Activated CD4-positive, alpha-beta T cell treated with anti-CD3 and anti-CD28 coated beads for 1 hour (primary cell): ENCODE measurements at regions not wholly inside any gene's neighbourhood (a gene's known extent, or its start where the extent isn't known, plus 50 kb on each side); places are given as distances from the start of the nearest gene placed in this dataset.

Experiments
- DNase-seq: peaks from one replicate; pipeline ENCODE4 v3.0.0-alpha.2; 2020

DNA sequence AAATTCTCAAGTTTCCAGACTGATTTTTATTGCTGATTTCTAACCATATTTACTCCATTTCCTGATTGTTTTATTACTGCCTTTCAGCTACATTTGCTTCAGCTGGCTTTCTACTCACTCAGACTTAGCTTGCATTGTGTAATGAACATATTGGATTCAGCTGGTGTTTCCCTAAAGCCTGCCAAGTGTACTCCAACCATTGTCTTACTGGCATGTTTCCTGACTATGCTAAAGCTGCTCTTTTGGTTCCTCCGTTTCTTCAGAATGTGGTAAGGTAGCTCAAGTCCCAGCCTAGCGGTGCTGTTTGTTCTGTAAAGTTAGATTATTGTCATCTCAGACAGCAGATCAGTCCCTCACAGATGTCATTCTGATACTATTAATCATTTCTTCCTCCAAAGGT lies 53.1 kb upstream of the GLRA2 start:
- DNase-seq: no peak

DNA sequence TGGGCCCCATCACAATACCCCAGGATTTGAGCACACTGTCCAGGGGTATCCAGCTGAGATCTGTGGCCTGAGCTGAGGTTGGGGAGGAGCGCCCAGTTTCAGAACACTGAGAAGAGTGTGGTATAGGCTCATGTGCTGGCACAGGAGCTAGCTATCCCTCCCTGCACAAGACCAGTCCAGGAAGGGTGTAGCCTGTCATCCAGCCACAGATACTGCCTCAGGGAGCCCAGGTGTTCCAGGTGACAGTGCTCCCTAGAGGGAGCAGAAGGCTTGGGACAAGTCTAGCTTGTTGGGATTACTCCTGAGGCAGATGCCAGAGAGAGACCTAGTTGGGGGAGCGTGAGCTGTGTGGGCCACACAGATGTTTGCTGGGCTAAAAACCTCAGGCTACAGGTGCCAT lies 79.6 kb upstream of the GLRA2 start:
- DNase-seq: no peak

GRCh38 chrX:14448406-14448805 lies 80.9 kb upstream of the GLRA2 start:
- DNase-seq: no peak

- no peak for DNase-seq
Observed at GRCh38 chrX:14440106-14440505, 89.2 kb upstream of the GLRA2 start.

DNA sequence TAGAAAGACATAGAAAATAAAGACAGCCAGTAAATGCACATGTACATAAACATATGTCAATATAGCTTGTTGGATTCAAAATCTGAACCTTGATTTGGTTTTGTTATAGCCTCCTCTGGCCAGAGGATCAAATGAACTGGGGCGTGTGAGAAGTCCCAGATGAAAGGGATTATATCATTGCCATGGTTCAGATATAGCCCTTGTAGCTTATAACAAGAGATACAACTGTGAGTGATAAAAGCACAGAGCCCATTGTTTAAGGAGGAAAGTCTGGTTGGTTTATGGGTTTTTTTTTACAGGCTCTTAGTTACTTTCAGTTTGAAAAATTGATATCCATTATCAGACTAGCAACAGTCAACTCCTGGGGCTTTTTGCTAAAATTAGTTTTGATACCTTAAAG lies 101.7 kb upstream of the GLRA2 start:
- no peak for DNase-seq

GRCh38 chrX:14420841-14421240 lies 108.5 kb upstream of the GLRA2 start:
- DNase-seq: no peak

DNA sequence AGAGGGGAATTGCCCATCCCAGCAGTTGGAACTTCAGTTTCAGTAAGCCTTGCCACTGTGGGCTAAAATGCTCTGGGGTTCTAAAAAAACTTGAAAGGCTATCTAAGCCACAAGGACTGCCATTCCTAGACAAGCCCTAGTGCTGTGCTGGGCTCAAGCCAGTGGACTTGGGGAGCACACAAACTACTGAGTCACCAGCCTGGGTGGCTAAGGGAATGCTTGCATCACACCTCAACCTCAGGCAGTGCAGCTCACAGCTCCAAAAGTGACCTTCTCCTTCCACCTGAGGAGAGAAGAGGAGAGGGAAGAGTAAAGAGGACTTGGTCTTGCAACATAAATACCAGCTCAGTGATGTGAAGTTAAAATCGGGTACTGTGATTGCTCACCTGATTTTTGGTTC lies 116.7 kb upstream of the GLRA2 start:
- no peak for DNase-seq

DNA sequence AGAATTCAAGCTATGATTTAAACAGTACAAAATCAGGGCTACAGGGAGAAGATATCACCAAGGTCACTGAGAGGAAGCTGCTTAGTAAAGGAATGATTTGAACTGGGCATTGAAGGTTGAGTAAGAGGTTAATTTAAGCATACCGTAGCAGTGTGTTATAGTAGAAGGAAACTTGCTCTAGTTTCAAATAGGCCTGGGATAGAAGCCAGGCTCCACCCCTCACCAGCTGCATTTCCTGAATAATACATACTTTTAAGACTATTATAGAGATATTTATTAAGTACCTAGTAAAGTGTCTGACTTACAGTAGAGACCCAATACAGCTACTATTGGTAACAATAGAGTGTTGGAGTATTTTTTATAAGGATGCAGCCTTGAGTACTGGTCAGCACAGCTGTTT lies 118.0 kb upstream of the GLRA2 start:
- no peak for DNase-seq

- no peak for DNase-seq
Observed at GRCh38 chrX:14409341-14409740, 120.0 kb upstream of the GLRA2 start.

DNA sequence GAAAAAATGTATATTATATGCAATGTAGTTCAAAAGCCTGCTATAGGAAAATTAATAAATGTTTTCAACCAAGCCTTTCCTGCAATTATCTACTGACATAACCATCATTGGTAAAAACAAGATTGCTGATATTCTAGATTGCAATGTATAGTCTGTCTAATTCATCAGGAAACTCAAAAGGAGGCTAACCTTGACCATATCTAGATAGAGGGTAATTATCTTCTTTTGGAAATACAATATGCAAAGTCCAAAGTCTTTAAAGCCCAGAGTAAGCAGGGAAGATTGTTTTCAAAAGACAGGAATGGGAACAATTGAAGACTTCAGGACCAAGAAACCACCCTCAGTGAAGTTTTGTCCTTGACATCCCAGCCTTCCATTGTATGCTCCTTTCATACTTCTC lies 123.1 kb upstream of the GLRA2 start:
- DNase-seq: no peak

GRCh38 chrX:14398725-14399124 lies 130.6 kb upstream of the GLRA2 start:
- no peak for DNase-seq

GRCh38 chrX:14389682-14390081 lies 139.7 kb upstream of the GLRA2 start:
- no peak for DNase-seq

DNA sequence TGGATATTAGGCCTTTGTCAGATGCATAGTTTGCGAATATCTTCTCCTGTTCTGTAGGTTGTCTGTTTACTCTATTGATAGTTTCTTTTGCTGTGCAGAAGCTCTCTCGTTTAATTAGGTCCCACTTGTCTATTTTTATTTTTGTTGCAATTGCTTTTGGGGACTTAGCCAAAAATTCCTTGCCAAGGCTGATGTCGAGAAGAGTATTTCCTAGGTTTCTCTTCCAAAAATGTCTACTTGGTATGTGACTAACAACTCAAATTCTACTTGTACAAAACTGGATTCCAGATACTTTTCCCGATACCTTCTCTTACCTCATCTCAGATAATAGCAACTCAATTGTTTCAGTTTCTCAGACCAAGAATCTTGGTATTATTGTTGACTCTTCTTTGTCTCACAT lies 142.4 kb upstream of the GLRA2 start:
- no peak for DNase-seq

DNA sequence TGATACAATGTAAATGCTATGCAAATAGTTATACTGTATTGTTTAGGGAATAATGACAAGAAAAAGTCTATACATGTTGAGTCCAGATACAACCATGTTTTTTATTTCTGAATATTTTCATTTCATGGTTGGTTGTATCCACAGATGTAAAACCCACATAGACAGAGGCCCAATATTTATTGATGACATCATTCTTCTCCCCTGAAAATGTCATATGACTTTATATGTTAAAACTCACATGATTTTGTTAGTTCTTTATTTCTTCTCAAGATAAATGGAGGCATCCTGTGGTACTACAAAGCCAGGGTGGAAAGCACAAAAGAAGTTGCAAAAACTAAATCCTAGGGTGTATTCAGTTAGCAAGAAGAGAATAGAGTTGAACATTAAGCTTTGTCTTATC lies 149.3 kb upstream of the GLRA2 start:
- DNase-seq: no peak

DNA sequence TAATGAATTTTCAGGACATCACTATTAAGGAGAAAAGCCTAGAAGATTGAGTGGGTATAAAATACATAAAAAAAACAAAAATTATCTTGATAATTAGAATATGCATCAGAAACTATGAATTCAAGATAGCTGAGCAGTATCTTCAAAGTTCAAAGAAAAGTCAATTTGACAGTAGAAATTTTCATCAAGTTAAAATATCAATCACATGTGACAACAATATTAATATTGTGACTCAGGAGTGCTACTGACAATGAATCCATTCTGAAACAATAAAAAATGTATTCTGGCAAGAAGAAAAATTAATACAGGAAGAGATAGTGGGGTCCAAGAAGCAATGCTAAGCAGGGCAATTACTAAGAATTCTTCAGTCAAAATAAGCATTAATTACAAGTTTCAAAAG lies 151.9 kb upstream of the GLRA2 start:
- no peak for DNase-seq

DNA sequence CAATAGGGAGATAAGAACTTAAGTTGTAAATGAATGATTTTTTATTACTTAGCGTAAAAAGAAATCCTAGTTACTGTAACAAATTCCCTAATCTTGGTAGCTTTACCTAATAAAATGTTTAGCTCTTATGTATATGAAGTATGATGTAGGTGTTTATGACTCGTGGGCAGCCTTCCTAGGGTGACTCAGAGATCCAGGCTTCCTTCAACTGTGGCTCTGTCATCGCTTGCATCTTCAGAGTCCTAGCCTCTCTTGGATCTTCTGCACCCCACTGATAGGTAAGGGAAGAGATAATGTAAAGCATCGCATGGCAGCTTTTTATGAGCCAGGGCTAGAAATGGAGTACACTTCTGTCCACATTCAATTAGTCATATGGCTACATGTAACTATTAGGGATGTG lies 165.6 kb upstream of the GLRA2 start:
- no peak for DNase-seq

- no peak for DNase-seq
Observed at GRCh38 chrX:14362721-14363120, 166.6 kb upstream of the GLRA2 start.

DNA sequence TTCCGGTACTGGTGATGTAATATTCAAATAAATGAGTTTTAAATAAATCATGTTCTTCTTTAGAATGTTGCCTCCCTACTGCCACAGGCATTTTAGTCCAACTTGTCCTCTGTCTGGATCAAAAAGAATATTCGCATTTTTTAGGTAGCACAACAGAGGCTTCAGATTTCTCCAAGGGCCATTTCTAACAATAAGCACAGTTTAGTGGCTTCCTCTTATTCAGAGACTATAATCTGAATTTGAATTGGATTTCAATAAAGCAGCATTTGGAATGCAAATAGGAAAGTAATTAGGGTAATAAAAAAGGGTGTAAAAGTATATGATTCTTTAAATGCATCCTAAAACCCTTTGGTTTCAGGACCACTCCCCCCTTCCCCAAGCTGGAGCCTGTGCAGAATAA lies 167.9 kb upstream of the GLRA2 start:
- no peak for DNase-seq

GRCh38 chrX:14359727-14360126 lies 169.6 kb upstream of the GLRA2 start:
- DNase-seq: no peak

DNA sequence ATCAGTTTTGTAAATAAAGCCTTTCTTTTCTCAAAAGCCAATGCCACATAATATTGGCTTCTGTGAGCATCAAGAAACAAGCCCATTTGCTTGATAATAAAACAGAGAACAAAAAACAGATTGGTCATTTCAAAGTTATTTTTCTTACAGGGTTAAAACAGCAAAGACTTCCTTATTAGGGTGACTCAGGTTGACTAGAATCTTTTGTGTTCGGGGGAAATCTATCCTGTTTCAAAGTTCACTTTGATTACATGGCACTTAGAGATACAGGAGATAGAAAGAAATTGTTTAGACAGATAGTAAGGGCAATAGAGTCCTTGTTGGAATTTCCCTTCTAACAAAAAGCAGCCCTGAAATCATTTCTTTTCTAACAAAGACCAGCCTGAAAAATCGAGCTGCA lies 170.0 kb upstream of the GLRA2 start:
- no peak for DNase-seq

DNA sequence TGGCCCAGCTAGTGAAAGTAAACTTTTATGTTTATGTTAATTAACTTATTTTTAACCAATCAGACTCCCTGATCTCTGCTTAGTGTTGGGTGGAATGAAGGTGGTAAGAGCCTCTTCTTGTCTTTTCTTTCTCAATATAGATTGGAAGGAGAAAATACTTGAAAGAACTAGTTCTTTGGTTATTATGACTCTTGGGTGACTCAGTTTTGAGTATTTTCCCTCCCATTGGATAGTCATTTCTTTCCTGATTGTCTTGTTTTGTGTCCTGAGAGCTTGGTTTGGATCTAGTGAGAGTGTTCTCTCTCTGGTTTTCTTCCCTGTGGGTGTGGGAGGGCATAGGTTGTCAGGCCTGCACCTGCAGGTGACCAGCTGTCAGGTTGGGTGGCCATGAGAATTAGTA lies 172.0 kb upstream of the GLRA2 start:
- no peak for DNase-seq

DNA sequence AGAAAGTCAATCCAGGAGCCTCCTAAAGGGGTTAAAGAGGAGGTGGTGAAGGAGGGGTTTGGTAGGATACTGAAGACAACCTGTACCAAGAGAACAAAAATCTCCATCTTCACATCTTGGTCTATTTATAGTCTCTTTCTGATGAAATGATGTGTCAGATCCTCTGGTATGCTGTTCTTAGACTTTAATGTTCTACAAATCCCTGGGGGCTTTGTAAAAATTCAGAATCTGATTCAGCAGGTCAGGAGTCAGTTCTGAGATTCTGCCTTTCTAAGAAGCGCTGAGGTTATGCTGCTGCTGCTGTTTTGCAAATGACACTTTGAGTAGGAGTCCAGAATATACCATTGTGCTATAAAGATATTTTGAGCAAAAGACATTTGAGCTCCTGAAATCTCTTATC lies 172.9 kb upstream of the GLRA2 start:
- no peak for DNase-seq

DNA sequence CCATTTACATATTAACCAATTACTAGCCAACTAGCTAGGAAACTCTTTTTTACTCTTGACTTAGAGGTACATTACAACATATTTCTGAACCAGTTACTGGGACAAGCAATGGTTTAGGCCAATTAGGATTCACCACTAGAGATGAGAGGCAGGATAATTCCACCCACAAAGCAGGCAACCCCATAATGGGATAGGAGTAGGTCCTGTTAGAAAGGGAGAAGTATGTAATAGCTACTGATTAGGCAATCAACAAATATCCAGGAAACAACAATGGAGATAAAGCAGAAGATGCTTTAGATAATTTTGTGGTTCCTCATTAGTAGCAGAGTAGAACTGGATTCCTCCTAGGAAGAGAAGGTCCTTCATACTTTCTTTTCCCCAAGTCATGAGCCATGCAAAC lies 173.8 kb upstream of the GLRA2 start:
- DNase-seq: no peak

DNA sequence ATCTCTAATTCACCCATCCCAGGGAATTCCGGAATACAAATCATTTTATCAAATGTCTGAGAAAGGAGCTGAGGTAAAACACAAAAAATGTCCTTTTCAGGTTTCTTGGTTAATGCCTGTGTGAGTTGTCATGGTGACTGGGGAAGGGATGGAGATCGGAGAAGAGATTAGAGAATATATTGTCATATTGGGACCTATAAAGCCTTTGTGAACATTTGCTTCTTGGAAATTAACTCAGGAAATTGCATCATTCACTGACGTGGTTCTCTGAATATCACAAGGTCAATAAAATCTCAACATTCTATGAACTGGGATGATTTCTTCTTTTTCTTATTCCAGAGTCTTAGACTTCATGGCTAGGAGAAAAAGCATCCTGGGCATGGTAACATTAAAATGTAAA lies 174.8 kb upstream of the GLRA2 start:
- no peak for DNase-seq

- DNase-seq: no peak
Observed at GRCh38 chrX:14352511-14352910, 176.8 kb upstream of the GLRA2 start.

DNA sequence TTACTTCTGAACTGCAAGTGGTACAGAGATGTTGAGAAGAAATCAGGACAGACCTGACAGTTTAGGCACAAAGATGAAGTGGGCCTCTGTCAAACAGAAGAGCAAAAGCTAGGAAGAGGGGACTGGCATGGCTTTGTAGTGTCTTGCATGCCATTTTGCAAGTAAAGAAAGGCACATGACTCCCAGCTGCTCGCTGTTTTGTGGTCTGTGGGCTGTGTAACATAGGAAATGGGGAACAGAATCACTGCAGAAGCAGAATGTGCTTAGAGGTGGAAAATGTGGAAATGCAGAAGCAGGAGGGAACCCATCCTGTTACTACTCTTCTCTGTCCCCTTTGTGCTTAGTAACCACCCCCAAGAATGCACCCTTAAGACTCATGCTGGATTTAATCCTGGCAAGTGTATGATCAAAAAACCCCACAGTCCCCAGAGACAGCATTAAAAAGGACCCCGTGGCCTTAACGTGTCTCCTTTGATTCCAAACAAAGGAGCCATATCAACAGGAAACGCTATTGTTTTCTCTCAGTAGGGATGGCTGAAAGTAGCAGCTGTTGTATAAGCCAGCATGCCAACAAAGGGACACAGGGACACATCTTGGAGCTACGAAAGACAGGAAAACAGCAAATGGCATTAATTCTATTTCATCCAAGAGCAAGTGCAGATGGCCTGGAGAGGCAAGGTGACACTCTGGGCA lies 177.6 kb upstream of the GLRA2 start:
- DNase-seq: no peak
